H1 (cell line): ENCODE measurements at regions not wholly inside any gene's neighbourhood (a gene's known extent, or its start where the extent isn't known, plus 50 kb on each side); places are given as distances from the start of the nearest gene placed in this dataset.

Experiments
- BACH1 ChIP-seq: IDR thresholded peaks from 2 replicates; pipeline ENCODE4 v1.6.1; 2012; ENCODE audit warnings: low read length, improper control_type of control experiment
- BRCA1 ChIP-seq: IDR thresholded peaks from 2 replicates; pipeline ENCODE4 v1.6.1; 2012; ENCODE audit warnings: low read depth, low read length, improper control_type of control experiment
- CHD1 ChIP-seq: IDR thresholded peaks from 2 replicates; pipeline ENCODE4 v1.6.1; 2012; ENCODE audit warnings: low read depth, low read length, improper control_type of control experiment
- CHD7 ChIP-seq: fragments of 300-600 bp; sonication (generic); IDR thresholded peaks from 2 replicates; pipeline ENCODE4 v1.7.1; 2012; ENCODE audit warnings: low read length, moderate library complexity, mild to moderate bottlenecking, inconsistent platforms; ENCODE audit not compliant: insufficient replicate concordance
- EP300 ChIP-seq, 2 experiments: IDR thresholded peaks; 1 replicate in 1 of 2; 2 replicates in 1 of 2; pipeline ENCODE4 v1.6.1; 2011 to 2012; ENCODE audit warnings: low read depth in 2 of 2, low read length in 2 of 2, mild to moderate bottlenecking in 2 of 2, borderline replicate concordance in 1 of 2, inconsistent platforms in 1 of 2, moderate library complexity in 1 of 2
- GABPA ChIP-seq: IDR thresholded peaks from 2 replicates; pipeline ENCODE4 v1.6.1; 2011; ENCODE audit warnings: mild to moderate bottlenecking, low read length, moderate library complexity, borderline replicate concordance; ENCODE audit not compliant: insufficient read depth
- JUND ChIP-seq: IDR thresholded peaks from 2 replicates; pipeline ENCODE4 v1.6.1; 2011; ENCODE audit warnings: mild to moderate bottlenecking, improper control_type of control experiment, low read length
- KDM4A ChIP-seq: IDR thresholded peaks from one replicate; pipeline ENCODE4 v1.7.1; 2012; ENCODE audit warnings: low read depth, mild to moderate bottlenecking, moderate library complexity, low read length, inconsistent platforms; ENCODE audit not compliant: severe bottlenecking
- PHF8 ChIP-seq: fragments of 200-600 bp; sonication (generic); conservative IDR thresholded peaks from 2 replicates; pipeline ENCODE4 v1.7.1; 2012; ENCODE audit warnings: low read depth, mild to moderate bottlenecking, inconsistent platforms, low read length, moderate library complexity
- RXRA ChIP-seq: IDR thresholded peaks from 2 replicates; pipeline ENCODE4 v1.6.1; 2011; ENCODE audit warnings: low read depth, mild to moderate bottlenecking, low read length, moderate library complexity; ENCODE audit not compliant: insufficient read depth
- SIX5 ChIP-seq: IDR thresholded peaks from 2 replicates; pipeline ENCODE4 v1.6.1; 2011; ENCODE audit warnings: mild to moderate bottlenecking, low read depth, low read length
- TAF7 ChIP-seq: optimal IDR thresholded peaks from 2 replicates; pipeline ENCODE3; 2011; ENCODE audit warnings: low read depth, mild to moderate bottlenecking, inconsistent platforms, low read length, moderate library complexity, borderline replicate concordance
- TEAD4 ChIP-seq: IDR thresholded peaks from 2 replicates; pipeline ENCODE4 v1.6.1; 2012; ENCODE audit warnings: low read depth, low read length, inconsistent platforms, mixed read lengths

- TF ChIP-seq CHD7: no peak
- no peak for TF ChIP-seq JUND
- TF ChIP-seq TEAD4: no peak
- TF ChIP-seq GABPA: no peak
- no peak for TF ChIP-seq BACH1
- no peak for TF ChIP-seq RXRA
- no peak for TF ChIP-seq EP300 (IDR thresholded peaks at IDR 0.05; ENCODE audit: borderline replicate concordance in 1 of 2, low read depth in 2 of 2, low read length in 2 of 2)
- no peak for TF ChIP-seq CHD1
- no peak for TF ChIP-seq TAF7
- TF ChIP-seq SIX5: no peak
- TF ChIP-seq PHF8: no peak
- no peak for TF ChIP-seq BRCA1
- TF ChIP-seq KDM4A: no peak
These were observed 154.9 kb downstream of the NDUFA10 start (continued) for GRCh38 chr2:239870276-239870675.
